Tibial nerve (tissue), 4 donors: ENCODE measurements at regions not wholly inside any gene's neighbourhood (a gene's known extent, or its start where the extent isn't known, plus 50 kb on each side); places are given as distances from the start of the nearest gene placed in this dataset.

Experiments used
- DNase-seq, 2 donors: peaks; one replicate each; pipeline ENCODE4 v3.0.0-alpha.2; 2019; ENCODE audit warnings: low spot score in 2 of 2
- H3K27ac ChIP-seq, 4 donors: fragments of 200-600 bp; sonication (generic) in 3 of 4; one replicate each; pipeline ENCODE4 v1.5.1; 2017 to 2019; ENCODE audit warnings: mild to moderate bottlenecking in 1 of 4
- H3K27me3 ChIP-seq, 2 donors: fragments of 200-600 bp; sonication (generic) in 1 of 2; one replicate each; pipeline versions ENCODE4 v1.5.1 to v1.6.0; 2017 to 2019
- H3K36me3 ChIP-seq, 3 donors: fragments of 200-600 bp; sonication (generic); one replicate each; pipeline ENCODE4 v1.5.1; 2018 to 2019
- H3K4me1 ChIP-seq, 4 donors: fragments of 200-600 bp; sonication (generic) in 3 of 4; one replicate each; pipeline ENCODE4 v1.5.1; 2017 to 2019
- H3K4me3 ChIP-seq, 4 donors: fragments of 200-600 bp; sonication (generic) in 3 of 4; one replicate each; pipeline ENCODE4 v1.5.1; 2017 to 2019; ENCODE audit warnings: mild to moderate bottlenecking in 1 of 4, moderate library complexity in 1 of 4
- H3K9me3 ChIP-seq, 4 donors: fragments of 200-600 bp; sonication (generic) in 3 of 4; one replicate each; pipeline ENCODE4 v1.5.1; 2017 to 2019
- CTCF ChIP-seq, 5 experiments: fragments of 200-600 bp in 3 of 5; fragments of 450-650 bp in 2 of 5; sonication (generic) in 3 of 5; IDR thresholded peaks; one replicate each; pipeline ENCODE4 v1.5.1; 2016 to 2019; ENCODE audit warnings: antibody characterized with exemption in 5 of 5, mild to moderate bottlenecking in 3 of 5, moderate library complexity in 2 of 5
- EP300 ChIP-seq, 2 donors: sonication (generic); formaldehyde crosslinking; IDR thresholded peaks; one replicate each; pipeline ENCODE4 v1.6.1; 2017; ENCODE audit warnings: antibody characterized with exemption in 2 of 2, mild to moderate bottlenecking in 1 of 2
- POLR2A ChIP-seq, 2 donors: fragments of 450-650 bp; IDR thresholded peaks; one replicate each; pipeline ENCODE4 v1.6.1; 2017; ENCODE audit warnings: antibody characterized with exemption in 2 of 2, mild to moderate bottlenecking in 2 of 2, moderate library complexity in 2 of 2
- WGBS, 2 donors: methylation state at CpG; one replicate each; pipeline ENCODE4 v1.1.5; 2018; 5-methylcytosine and 5-hydroxymethylcytosine counted together

- DNase-seq = no peak
- Histone ChIP-seq H3K36me3 (no peaks in the 10 kb centered on the region), H3K27ac (no peak overlapping the region), H3K27me3 (no peaks in the 10 kb centered on the region), H3K4me3 (no peak overlapping the region), H3K9me3 (no peaks in the 10 kb centered on the region), H3K4me1 (no peaks in the 10 kb centered on the region)
- TF ChIP-seq POLR2A (IDR thresholded peaks at IDR 0.05) (no peak), EP300 (IDR thresholded peaks at IDR 0.05) (no peak), CTCF (IDR thresholded peaks at IDR 0.05) (no peak)
- 70 to 72% methylated on average over 7 of the region's 7 CpGs for WGBS, 2 donors
These were observed 109.6 kb downstream of the CTNND1 start for GRCh38 chr11:57871231-57871630.

- Histone ChIP-seq H3K27me3 (no peaks in the 10 kb centered on the region), H3K9me3 (no peaks in the 10 kb centered on the region)
- 82 to 83% methylated on average over 7 of the region's 7 CpGs for WGBS, 2 donors
These were observed 111.8 kb downstream of the CTNND1 start for GRCh38 chr11:57873196-57873911.

GRCh38 chr11:57874981-57875380 lies 113.4 kb downstream of the CTNND1 start:
- no peak for DNase-seq
- WGBS, 2 donors = 54 to 61% methylated on average over 10 of the region's 10 CpGs
- no peaks in the 10 kb centered on the region for H3K4me1 ChIP-seq

More at GRCh38 chr11:57873196-57873911, 111.8 kb downstream of the CTNND1 start:
- no peak overlapping the region for H3K27ac ChIP-seq
- no peaks in the 10 kb centered on the region for H3K4me1 ChIP-seq
- H3K4me3 ChIP-seq = no peak overlapping the region
- no peaks in the 10 kb centered on the region for H3K36me3 ChIP-seq
- no peak for DNase-seq
- TF ChIP-seq CTCF (IDR thresholded peaks at IDR 0.05) (no peak), EP300 (IDR thresholded peaks at IDR 0.05) (no peak), POLR2A (IDR thresholded peaks at IDR 0.05) (no peak)

GRCh38 chr11:57881647-57882046 lies 120.0 kb downstream of the CTNND1 start:
- DNase-seq = no peak
- WGBS, 2 donors = 76 to 81% methylated on average over 3 of the region's 3 CpGs
- Histone ChIP-seq H3K27ac (no peak overlapping the region), H3K36me3 (no peaks in the 10 kb centered on the region), H3K9me3 (no peaks in the 10 kb centered on the region), H3K4me1 (no peaks in the 10 kb centered on the region), H3K27me3 (no peaks in the 10 kb centered on the region), H3K4me3 (no peak overlapping the region)
- no peak for TF ChIP-seq CTCF (IDR thresholded peaks at IDR 0.05)
- TF ChIP-seq EP300 (IDR thresholded peaks at IDR 0.05) = no peak
- TF ChIP-seq POLR2A (IDR thresholded peaks at IDR 0.05) = no peak

More at GRCh38 chr11:57874981-57875380, 113.4 kb downstream of the CTNND1 start:
- H3K4me3 ChIP-seq = no peak overlapping the region
- no peaks in the 10 kb centered on the region for H3K27me3 ChIP-seq
- H3K9me3 ChIP-seq = no peaks in the 10 kb centered on the region
- H3K36me3 ChIP-seq = no peaks in the 10 kb centered on the region
- TF ChIP-seq CTCF (IDR thresholded peaks at IDR 0.05) (no peak), EP300 (IDR thresholded peaks at IDR 0.05) (no peak), POLR2A (IDR thresholded peaks at IDR 0.05) (no peak)
- no peak overlapping the region for H3K27ac ChIP-seq

- Histone ChIP-seq H3K36me3 (no peaks in the 10 kb centered on the region), H3K27ac (no peak overlapping the region), H3K4me1 (no peaks in the 10 kb centered on the region), H3K27me3 (no peaks in the 10 kb centered on the region), H3K4me3 (no peak overlapping the region), H3K9me3 (no peaks in the 10 kb centered on the region)
- WGBS, 2 donors = 90 to 94% methylated on average over 1 of the region's 1 CpG
- no peak for DNase-seq
- no peak for TF ChIP-seq POLR2A (IDR thresholded peaks at IDR 0.05)
- TF ChIP-seq CTCF (IDR thresholded peaks at IDR 0.05) = no peak
- no peak for TF ChIP-seq EP300 (IDR thresholded peaks at IDR 0.05)
These were observed 122.0 kb downstream of the CTNND1 start for GRCh38 chr11:57883630-57884029.
